BJ (cell line): ENCODE measurements at regions not wholly inside any gene's neighbourhood (a gene's known extent, or its start where the extent isn't known, plus 50 kb on each side); places are given as distances from the start of the nearest gene placed in this dataset.
"Not testable (repeated sequence)": the region's sequence is repeated elsewhere in the genome, so short reads cannot be mapped to it uniquely, and the experiment has no call there.

Experiments used
- CTCF ChIA-PET: fragments of 350-600 bp; formaldehyde crosslinking; extraction: SDS; loops from one replicate; lab custom pipeline; 2021; ENCODE audit warnings: antibody characterized with exemption, inconsistent platforms; lab: Yijun Ruan, JAX
- POLR2A ChIA-PET: fragments of 300-600 bp; sonication (Branson Sonifier 250); formaldehyde crosslinking; extraction: SDS; loops from one replicate; lab custom pipeline; 2021; ENCODE audit warnings: antibody characterized with exemption; lab: Charles Lee
- DNase-seq: peaks from one replicate; pipeline ENCODE4 v3.0.0-alpha.2; 2011; ENCODE audit warnings: low read depth
- H3K27me3 ChIP-seq: 2 replicates; pipeline ENCODE4 v1.6.0; 2011; ENCODE audit warnings: low read length; ENCODE audit not compliant: control insufficient read depth, insufficient read depth
- H3K36me3 ChIP-seq: 2 replicates; pipeline ENCODE4 v1.5.1; 2011; ENCODE audit warnings: low read length; ENCODE audit not compliant: control insufficient read depth, insufficient read depth
- H3K4me3 ChIP-seq: 2 replicates; pipeline ENCODE4 v1.5.1; 2011; ENCODE audit warnings: low read depth, mild to moderate bottlenecking, control low read depth, low read length
- CTCF ChIP-seq: IDR thresholded peaks from 2 replicates; pipeline ENCODE4 v1.5.1; 2011; ENCODE audit warnings: low read depth, mild to moderate bottlenecking, control low read depth, inconsistent platforms, low read length, moderate library complexity; ENCODE audit not compliant: insufficient read depth

- ChIA-PET CTCF (interaction anchor here (0.5 kb wide), 1 partner anchor 183 kb away, joined by 3 read pairs; no protein-coding TSS in a partner anchor), POLR2A (no interaction called here)
- H3K36me3 ChIP-seq: no peaks in the 10 kb centered on the region
- no peaks in the 10 kb centered on the region for H3K27me3 ChIP-seq
- no peak for DNase-seq
- no peak for TF ChIP-seq CTCF
- H3K4me3 ChIP-seq: no peak overlapping the region
Measured at GRCh38 chr14:87754520-87755223, 238.3 kb downstream of the GALC start.

GRCh38 chr14:87748558-87748957 is 244.4 kb downstream of the GALC start:
- Histone ChIP-seq H3K4me3 (no peak overlapping the region), H3K27me3 (no peaks in the 10 kb centered on the region), H3K36me3 (no peaks in the 10 kb centered on the region)
- ChIA-PET CTCF (no interaction called here), POLR2A (no interaction called here)
- no peak for DNase-seq
- no peak for TF ChIP-seq CTCF

GRCh38 chr14:87745507-87746118 is 247.4 kb downstream of the GALC start:
- ChIA-PET CTCF (interaction anchor here (0.6 to 2.9 kb wide), 4 partner anchors 9 to 1507 kb away, joined by 4 to 20 read pairs (median 12); no protein-coding TSS in a partner anchor), POLR2A (no interaction called here)

GRCh38 chr14:87734577-87735360 is 258.2 kb downstream of the GALC start:
- POLR2A ChIA-PET: not testable (repeated sequence)

More at GRCh38 chr14:87745507-87746118, 247.4 kb downstream of the GALC start:
- Histone ChIP-seq H3K4me3 (no peak overlapping the region), H3K36me3 (no peaks in the 10 kb centered on the region), H3K27me3 (no peaks in the 10 kb centered on the region)
- peak; percentile 76 for TF ChIP-seq CTCF
- DNase-seq: no peak

GRCh38 chr14:87733115-87733514 is 259.9 kb downstream of the GALC start:
- H3K4me3 ChIP-seq, CTCF ChIA-PET, H3K36me3 ChIP-seq, H3K27me3 ChIP-seq, DNase-seq, POLR2A ChIA-PET: not testable (repeated sequence)

More at GRCh38 chr14:87734577-87735360, 258.2 kb downstream of the GALC start:
- CTCF ChIA-PET, H3K4me3 ChIP-seq, H3K36me3 ChIP-seq, DNase-seq, H3K27me3 ChIP-seq: not testable (repeated sequence)

GRCh38 chr14:87732562-87732961 is 260.4 kb downstream of the GALC start:
- no peak for DNase-seq
- H3K27me3 ChIP-seq: no peaks in the 10 kb centered on the region
- POLR2A ChIA-PET: no interaction called here
- H3K36me3 ChIP-seq: no peaks in the 10 kb centered on the region
- H3K4me3 ChIP-seq: no peak overlapping the region
- CTCF ChIA-PET: no interaction called here
- no peak for TF ChIP-seq CTCF
